GM23338 (cell line): ENCODE measurements at regions not wholly inside any gene's neighbourhood (a gene's known extent, or its start where the extent isn't known, plus 50 kb on each side); places are given as distances from the start of the nearest gene placed in this dataset.

Experiments used
- ATAC-seq: fragments of 200-7000 bp; cut with Tn5 transposase; 3 replicates; pipeline ENCODE4 v1.9.1; 2020
- DNase-seq: peaks from one replicate; pipeline ENCODE4 v3.0.0-alpha.2; 2015; ENCODE audit warnings: low spot score
- H2AFZ ChIP-seq: fragments of 200-600 bp; sonication (generic); 2 replicates; pipeline ENCODE4 v1.8.0; 2016; ENCODE audit warnings: antibody characterized with exemption, mild to moderate bottlenecking, moderate library complexity
- H3F3A ChIP-seq: fragments of 200-600 bp; sonication (generic); replicated peaks from 2 replicates; pipeline ENCODE4 v1.8.0; 2017; ENCODE audit warnings: antibody characterized with exemption, mixed run types, low read depth
- H3K27ac ChIP-seq: fragments of 200-600 bp; sonication (generic); 2 replicates; pipeline ENCODE4 v1.6.1; 2016; ENCODE audit warnings: low read depth
- H3K27me3 ChIP-seq: fragments of 200-600 bp; sonication (generic); 2 replicates; pipeline ENCODE4 v1.8.0; 2016; ENCODE audit warnings: mild to moderate bottlenecking, mixed run types, moderate library complexity; ENCODE audit not compliant: insufficient read depth
- H3K36me3 ChIP-seq: fragments of 200-600 bp; sonication (generic); 2 replicates; pipeline ENCODE4 v1.8.0; 2016; ENCODE audit warnings: mild to moderate bottlenecking; ENCODE audit not compliant: insufficient read depth
- H3K4me1 ChIP-seq: fragments of 200-600 bp; sonication (generic); 2 replicates; pipeline ENCODE4 v1.8.0; 2016; ENCODE audit warnings: mild to moderate bottlenecking, moderate library complexity; ENCODE audit not compliant: insufficient read depth
- H3K4me2 ChIP-seq: fragments of 200-600 bp; sonication (generic); 2 replicates; pipeline ENCODE4 v1.7.1; 2017; ENCODE audit warnings: mixed run types
- H3K4me3 ChIP-seq: fragments of 200-600 bp; sonication (generic); 2 replicates; pipeline ENCODE4 v1.6.1; 2016; ENCODE audit warnings: mixed run types
- H3K79me2 ChIP-seq: fragments of 200-600 bp; sonication (generic); replicated peaks from 2 replicates; pipeline ENCODE4 v1.8.0; 2017; ENCODE audit warnings: mild to moderate bottlenecking; ENCODE audit not compliant: insufficient read depth
- H3K9me2 ChIP-seq: fragments of 200-600 bp; sonication (generic); 2 replicates; pipeline ENCODE4 v1.8.0; 2017; ENCODE audit not compliant: insufficient read depth
- H4K20me1 ChIP-seq: fragments of 200-600 bp; sonication (generic); replicated peaks from 2 replicates; pipeline ENCODE4 v1.8.0; 2017; ENCODE audit warnings: mild to moderate bottlenecking; ENCODE audit not compliant: insufficient read depth
- H3K27ac Mint-ChIP-seq: 2 replicates; pipeline ENCODE4 v1.8.0; 2020; ENCODE audit warnings: inconsistent platforms, mild to moderate bottlenecking, moderate library complexity, mixed read lengths
- H3K27me3 Mint-ChIP-seq: 3 replicates; pipeline ENCODE4 v1.8.0; 2022; ENCODE audit warnings: low read depth, mild to moderate bottlenecking, moderate library complexity, mixed read lengths, inconsistent platforms; ENCODE audit not compliant: insufficient read depth, poor library complexity
- H3K36me3 Mint-ChIP-seq: 3 replicates; pipeline ENCODE4 v1.8.0; 2021; ENCODE audit warnings: low read depth, mild to moderate bottlenecking, inconsistent platforms, moderate library complexity, mixed read lengths
- H3K4me1 Mint-ChIP-seq: 3 replicates; pipeline ENCODE4 v1.8.0; 2020; ENCODE audit warnings: mild to moderate bottlenecking, inconsistent platforms, mixed read lengths
- H3K4me3 Mint-ChIP-seq: 3 replicates; pipeline ENCODE4 v1.8.0; 2021; ENCODE audit warnings: moderate library complexity, mild to moderate bottlenecking, inconsistent platforms, mixed read lengths
- H3K9me3 Mint-ChIP-seq: 3 replicates; pipeline ENCODE4 v1.8.0; 2020; ENCODE audit warnings: moderate library complexity, mild to moderate bottlenecking, inconsistent platforms, mixed read lengths
- EZH2 ChIP-seq: fragments of 200-600 bp; sonication (generic); IDR thresholded peaks from one replicate; pipeline ENCODE4 v1.8.0; 2017; ENCODE audit warnings: antibody characterized with exemption, mild to moderate bottlenecking, low read depth; ENCODE audit not compliant: unreplicated experiment
- EZH2phosphoT487 ChIP-seq: fragments of 200-600 bp; sonication (generic); IDR thresholded peaks from one replicate; pipeline ENCODE4 v1.8.1; 2018; ENCODE audit warnings: antibody characterized with exemption; ENCODE audit not compliant: unreplicated experiment
- JUNB ChIP-seq: IDR thresholded peaks from one replicate; pipeline ENCODE4 v1.6.1; 2016; ENCODE audit warnings: antibody characterized with exemption; ENCODE audit not compliant: unreplicated experiment
- POLR2AphosphoS5 ChIP-seq: IDR thresholded peaks from 2 replicates; pipeline ENCODE4 v1.6.1; 2016; ENCODE audit warnings: antibody characterized with exemption, low read depth
- ZNF114 ChIP-seq: fragments of 250-450 bp; sonication (Bioruptor Pico); IDR thresholded peaks from 2 replicates; pipeline ENCODE4 v1.5.0; 2020; ENCODE audit warnings: mild to moderate bottlenecking, moderate library complexity
- ZNF331 ChIP-seq: fragments of 250-450 bp; sonication (Bioruptor Pico); IDR thresholded peaks from 2 replicates; pipeline ENCODE4 v1.5.0; 2020; ENCODE audit warnings: low read depth, mild to moderate bottlenecking, moderate library complexity
- TF ChIP-seq, protein P1 (sequence below): IDR thresholded peaks from 2 replicates; pipeline ENCODE4 v1.6.1; 2016; ENCODE audit warnings: antibody characterized with exemption
- TF ChIP-seq, protein P2 (sequence below): fragments of 250-450 bp; sonication (Bioruptor Pico); IDR thresholded peaks from 2 replicates; pipeline ENCODE4 v1.5.0; 2020; ENCODE audit warnings: mild to moderate bottlenecking, moderate library complexity
- TF ChIP-seq, protein P3 (sequence below): IDR thresholded peaks from one replicate; pipeline ENCODE4 v1.6.1; 2018; ENCODE audit warnings: antibody characterized with exemption; ENCODE audit not compliant: unreplicated experiment

DNA sequence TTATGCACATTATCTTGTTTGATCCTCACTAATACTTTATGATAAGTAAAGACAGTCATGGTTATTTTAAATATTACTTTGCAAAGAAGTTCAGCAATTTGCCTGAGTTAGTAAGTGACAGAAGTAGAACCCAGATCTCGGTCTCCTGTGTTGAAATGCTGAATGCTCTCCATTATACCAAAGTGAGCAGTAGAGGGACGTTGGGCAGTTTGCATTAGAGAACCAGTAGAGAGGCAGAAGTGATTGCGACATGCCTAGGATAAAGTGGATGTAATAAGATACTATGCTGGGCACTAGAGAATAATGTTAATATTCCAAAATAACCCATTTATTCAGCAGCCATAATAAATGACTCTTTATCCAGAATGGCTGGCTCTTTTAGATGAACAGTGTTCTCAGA is 201.0 kb downstream of the PMAIP1 start:
- ATAC-seq (no peak), DNase-seq (no peak)
- H2AFZ ChIP-seq, result no peak overlapping the region
- no peak overlapping the region for H3K4me3 ChIP-seq
- Mint-ChIP-seq H3K36me3 (no peaks in the 10 kb centered on the region), H3K4me1 (no peaks in the 10 kb centered on the region), H3K9me3 (no peaks in the 10 kb centered on the region), H3K27me3 (no peaks in the 10 kb centered on the region), H3K27ac (no peak overlapping the region), H3K4me3 (no peak overlapping the region)
- H3K9me2 ChIP-seq, result 0 out of 2 replicates have a peak, but pooled peaks cover 4% of the 10 kb centered on the region
- no peaks in the 10 kb centered on the region for H3F3A ChIP-seq
- no peak overlapping the region for H3K27ac ChIP-seq
- no peaks in the 10 kb centered on the region for H3K36me3 ChIP-seq
- TF ChIP-seq ZNF114 (CRISPR knock-in tag) (no peak), JUNB (no peak), EZH2 (no peak), POLR2AphosphoS5 (no peak), EZH2phosphoT487 (no peak), ZNF331 (CRISPR knock-in tag) (no peak)
- TF ChIP-seq, protein P1, sequence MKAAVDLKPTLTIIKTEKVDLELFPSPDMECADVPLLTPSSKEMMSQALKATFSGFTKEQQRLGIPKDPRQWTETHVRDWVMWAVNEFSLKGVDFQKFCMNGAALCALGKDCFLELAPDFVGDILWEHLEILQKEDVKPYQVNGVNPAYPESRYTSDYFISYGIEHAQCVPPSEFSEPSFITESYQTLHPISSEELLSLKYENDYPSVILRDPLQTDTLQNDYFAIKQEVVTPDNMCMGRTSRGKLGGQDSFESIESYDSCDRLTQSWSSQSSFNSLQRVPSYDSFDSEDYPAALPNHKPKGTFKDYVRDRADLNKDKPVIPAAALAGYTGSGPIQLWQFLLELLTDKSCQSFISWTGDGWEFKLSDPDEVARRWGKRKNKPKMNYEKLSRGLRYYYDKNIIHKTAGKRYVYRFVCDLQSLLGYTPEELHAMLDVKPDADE, result no peak
- no peak overlapping the region for H3K4me2 ChIP-seq
- H4K20me1 ChIP-seq, result no peaks in the 10 kb centered on the region
- no peaks in the 10 kb centered on the region for H3K27me3 ChIP-seq
- H3K79me2 ChIP-seq, result no peaks in the 10 kb centered on the region
- H3K4me1 ChIP-seq, result no peaks in the 10 kb centered on the region

DNA sequence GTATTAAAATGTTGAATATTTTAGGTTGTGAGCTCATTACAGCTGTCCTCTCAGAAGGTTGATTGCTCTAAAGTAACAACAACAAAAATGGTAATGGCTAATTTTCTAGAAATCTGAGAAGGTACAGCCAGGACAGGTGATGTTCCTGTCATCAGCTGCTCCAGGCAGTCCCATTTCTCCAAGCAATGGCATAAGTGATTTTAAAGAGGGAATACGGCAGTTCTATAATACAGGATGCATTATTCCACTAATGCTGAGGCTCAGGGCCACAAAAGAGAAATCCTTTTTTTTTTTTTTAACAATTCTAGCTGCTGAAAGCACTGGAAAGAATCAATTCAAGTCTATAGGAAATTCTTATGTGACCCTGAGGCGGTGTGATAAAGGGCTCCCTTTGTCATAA is 199.9 kb downstream of the PMAIP1 start:
- no peaks in the 10 kb centered on the region for H3K36me3 ChIP-seq
- H3F3A ChIP-seq, result no peaks in the 10 kb centered on the region
- Mint-ChIP-seq H3K9me3 (no peaks in the 10 kb centered on the region), H3K4me3 (no peak overlapping the region), H3K27ac (no peak overlapping the region), H3K36me3 (no peaks in the 10 kb centered on the region), H3K27me3 (no peaks in the 10 kb centered on the region), H3K4me1 (no peaks in the 10 kb centered on the region)
- no peaks in the 10 kb centered on the region for H3K9me2 ChIP-seq
- no peaks in the 10 kb centered on the region for H4K20me1 ChIP-seq
- DNase-seq, result no peak
- no peaks in the 10 kb centered on the region for H3K27me3 ChIP-seq
- no peaks in the 10 kb centered on the region for H3K79me2 ChIP-seq
- no peaks in the 10 kb centered on the region for H3K4me1 ChIP-seq
- no peak overlapping the region for H3K27ac ChIP-seq
- no peak overlapping the region for H3K4me3 ChIP-seq
- TF ChIP-seq, protein P2, sequence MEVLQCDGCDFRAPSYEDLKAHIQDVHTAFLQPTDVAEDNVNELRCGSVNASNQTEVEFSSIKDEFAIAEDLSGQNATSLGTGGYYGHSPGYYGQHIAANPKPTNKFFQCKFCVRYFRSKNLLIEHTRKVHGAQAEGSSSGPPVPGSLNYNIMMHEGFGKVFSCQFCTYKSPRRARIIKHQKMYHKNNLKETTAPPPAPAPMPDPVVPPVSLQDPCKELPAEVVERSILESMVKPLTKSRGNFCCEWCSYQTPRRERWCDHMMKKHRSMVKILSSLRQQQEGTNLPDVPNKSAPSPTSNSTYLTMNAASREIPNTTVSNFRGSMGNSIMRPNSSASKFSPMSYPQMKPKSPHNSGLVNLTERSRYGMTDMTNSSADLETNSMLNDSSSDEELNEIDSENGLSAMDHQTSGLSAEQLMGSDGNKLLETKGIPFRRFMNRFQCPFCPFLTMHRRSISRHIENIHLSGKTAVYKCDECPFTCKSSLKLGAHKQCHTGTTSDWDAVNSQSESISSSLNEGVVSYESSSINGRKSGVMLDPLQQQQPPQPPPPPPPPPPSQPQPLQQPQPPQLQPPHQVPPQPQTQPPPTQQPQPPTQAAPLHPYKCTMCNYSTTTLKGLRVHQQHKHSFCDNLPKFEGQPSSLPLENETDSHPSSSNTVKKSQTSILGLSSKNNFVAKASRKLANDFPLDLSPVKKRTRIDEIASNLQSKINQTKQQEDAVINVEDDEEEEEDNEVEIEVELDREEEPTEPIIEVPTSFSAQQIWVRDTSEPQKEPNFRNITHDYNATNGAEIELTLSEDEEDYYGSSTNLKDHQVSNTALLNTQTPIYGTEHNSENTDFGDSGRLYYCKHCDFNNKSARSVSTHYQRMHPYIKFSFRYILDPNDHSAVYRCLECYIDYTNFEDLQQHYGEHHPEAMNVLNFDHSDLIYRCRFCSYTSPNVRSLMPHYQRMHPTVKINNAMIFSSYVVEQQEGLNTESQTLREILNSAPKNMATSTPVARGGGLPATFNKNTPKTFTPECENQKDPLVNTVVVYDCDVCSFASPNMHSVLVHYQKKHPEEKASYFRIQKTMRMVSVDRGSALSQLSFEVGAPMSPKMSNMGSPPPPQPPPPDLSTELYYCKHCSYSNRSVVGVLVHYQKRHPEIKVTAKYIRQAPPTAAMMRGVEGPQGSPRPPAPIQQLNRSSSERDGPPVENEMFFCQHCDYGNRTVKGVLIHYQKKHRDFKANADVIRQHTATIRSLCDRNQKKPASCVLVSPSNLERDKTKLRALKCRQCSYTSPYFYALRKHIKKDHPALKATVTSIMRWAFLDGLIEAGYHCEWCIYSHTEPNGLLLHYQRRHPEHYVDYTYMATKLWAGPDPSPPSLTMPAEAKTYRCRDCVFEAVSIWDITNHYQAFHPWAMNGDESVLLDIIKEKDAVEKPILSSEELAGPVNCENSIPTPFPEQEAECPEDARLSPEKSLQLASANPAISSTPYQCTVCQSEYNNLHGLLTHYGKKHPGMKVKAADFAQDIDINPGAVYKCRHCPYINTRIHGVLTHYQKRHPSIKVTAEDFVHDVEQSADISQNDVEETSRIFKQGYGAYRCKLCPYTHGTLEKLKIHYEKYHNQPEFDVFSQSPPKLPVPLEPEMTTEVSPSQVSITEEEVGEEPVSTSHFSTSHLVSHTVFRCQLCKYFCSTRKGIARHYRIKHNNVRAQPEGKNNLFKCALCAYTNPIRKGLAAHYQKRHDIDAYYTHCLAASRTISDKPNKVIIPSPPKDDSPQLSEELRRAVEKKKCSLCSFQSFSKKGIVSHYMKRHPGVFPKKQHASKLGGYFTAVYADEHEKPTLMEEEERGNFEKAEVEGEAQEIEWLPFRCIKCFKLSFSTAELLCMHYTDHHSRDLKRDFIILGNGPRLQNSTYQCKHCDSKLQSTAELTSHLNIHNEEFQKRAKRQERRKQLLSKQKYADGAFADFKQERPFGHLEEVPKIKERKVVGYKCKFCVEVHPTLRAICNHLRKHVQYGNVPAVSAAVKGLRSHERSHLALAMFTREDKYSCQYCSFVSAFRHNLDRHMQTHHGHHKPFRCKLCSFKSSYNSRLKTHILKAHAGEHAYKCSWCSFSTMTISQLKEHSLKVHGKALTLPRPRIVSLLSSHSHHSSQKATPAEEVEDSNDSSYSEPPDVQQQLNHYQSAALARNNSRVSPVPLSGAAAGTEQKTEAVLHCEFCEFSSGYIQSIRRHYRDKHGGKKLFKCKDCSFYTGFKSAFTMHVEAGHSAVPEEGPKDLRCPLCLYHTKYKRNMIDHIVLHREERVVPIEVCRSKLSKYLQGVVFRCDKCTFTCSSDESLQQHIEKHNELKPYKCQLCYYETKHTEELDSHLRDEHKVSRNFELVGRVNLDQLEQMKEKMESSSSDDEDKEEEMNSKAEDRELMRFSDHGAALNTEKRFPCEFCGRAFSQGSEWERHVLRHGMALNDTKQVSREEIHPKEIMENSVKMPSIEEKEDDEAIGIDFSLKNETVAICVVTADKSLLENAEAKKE, result no peak
- TF ChIP-seq EZH2, result no peak
- TF ChIP-seq JUNB, result no peak
- TF ChIP-seq, protein P3, sequence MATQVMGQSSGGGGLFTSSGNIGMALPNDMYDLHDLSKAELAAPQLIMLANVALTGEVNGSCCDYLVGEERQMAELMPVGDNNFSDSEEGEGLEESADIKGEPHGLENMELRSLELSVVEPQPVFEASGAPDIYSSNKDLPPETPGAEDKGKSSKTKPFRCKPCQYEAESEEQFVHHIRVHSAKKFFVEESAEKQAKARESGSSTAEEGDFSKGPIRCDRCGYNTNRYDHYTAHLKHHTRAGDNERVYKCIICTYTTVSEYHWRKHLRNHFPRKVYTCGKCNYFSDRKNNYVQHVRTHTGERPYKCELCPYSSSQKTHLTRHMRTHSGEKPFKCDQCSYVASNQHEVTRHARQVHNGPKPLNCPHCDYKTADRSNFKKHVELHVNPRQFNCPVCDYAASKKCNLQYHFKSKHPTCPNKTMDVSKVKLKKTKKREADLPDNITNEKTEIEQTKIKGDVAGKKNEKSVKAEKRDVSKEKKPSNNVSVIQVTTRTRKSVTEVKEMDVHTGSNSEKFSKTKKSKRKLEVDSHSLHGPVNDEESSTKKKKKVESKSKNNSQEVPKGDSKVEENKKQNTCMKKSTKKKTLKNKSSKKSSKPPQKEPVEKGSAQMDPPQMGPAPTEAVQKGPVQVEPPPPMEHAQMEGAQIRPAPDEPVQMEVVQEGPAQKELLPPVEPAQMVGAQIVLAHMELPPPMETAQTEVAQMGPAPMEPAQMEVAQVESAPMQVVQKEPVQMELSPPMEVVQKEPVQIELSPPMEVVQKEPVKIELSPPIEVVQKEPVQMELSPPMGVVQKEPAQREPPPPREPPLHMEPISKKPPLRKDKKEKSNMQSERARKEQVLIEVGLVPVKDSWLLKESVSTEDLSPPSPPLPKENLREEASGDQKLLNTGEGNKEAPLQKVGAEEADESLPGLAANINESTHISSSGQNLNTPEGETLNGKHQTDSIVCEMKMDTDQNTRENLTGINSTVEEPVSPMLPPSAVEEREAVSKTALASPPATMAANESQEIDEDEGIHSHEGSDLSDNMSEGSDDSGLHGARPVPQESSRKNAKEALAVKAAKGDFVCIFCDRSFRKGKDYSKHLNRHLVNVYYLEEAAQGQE, result no peak
- H3K4me2 ChIP-seq, result no peak overlapping the region
- no peak for ATAC-seq
- H2AFZ ChIP-seq, result no peak overlapping the region
